ENCODE measurements at regions not wholly inside any gene's neighbourhood (a gene's known extent, or its start where the extent isn't known, plus 50 kb on each side); places are given as distances from the start of the nearest gene placed in this dataset.

- Histone ChIP-seq H3K4ac (ENCODE audit: low read depth, low read length) (no peak overlapping the region), H3K9ac (ENCODE audit: extremely low read depth, insufficient read length, low read length) (no peak overlapping the region), H3K14ac (ENCODE audit: insufficient read depth, low read length) (no peak overlapping the region), H3K18ac (ENCODE audit: insufficient read length, low read depth, low read length) (no peak overlapping the region), H3K23me2 (ENCODE audit: insufficient read length, low read depth, low read length, poor library complexity, severe bottlenecking) (no peaks in the 10 kb centered on the region), H3K27ac (ENCODE audit: insufficient read length, low read depth, low read length) (no peak overlapping the region), H3K9me3 (ENCODE audit: control insufficient read depth, low read depth, low read length) (no peaks in the 10 kb centered on the region), H4K5ac (ENCODE audit: insufficient read length, low read depth, low read length) (no peak overlapping the region), H2BK120ac (ENCODE audit: low read depth, low read length, poor library complexity, severe bottlenecking) (no peak overlapping the region), H3K56ac (ENCODE audit: insufficient read length, low read depth, low read length) (no peak overlapping the region), H3K4me1 (ENCODE audit: insufficient read depth, low read length) (no peaks in the 10 kb centered on the region), H3T11ph (ENCODE audit: low read length) (no peak overlapping the region), H3K4me2 (ENCODE audit: insufficient read depth, insufficient read length, low read length) (no peak overlapping the region), H4K91ac (ENCODE audit: insufficient read length, low read depth, low read length) (no peak overlapping the region), H3K23ac (ENCODE audit: insufficient read length, low read depth, low read length) (no peak overlapping the region), H4K8ac (replicated peaks; ENCODE audit: insufficient read length, low read depth, low read length) (no peak overlapping the region), H4K20me1 (ENCODE audit: control insufficient read depth, insufficient read depth, insufficient read length) (no peaks in the 10 kb centered on the region), H3K79me1 (ENCODE audit: insufficient read depth, low read depth, low read length, poor library complexity, severe bottlenecking) (no peaks in the 10 kb centered on the region), H3K27me3 (ENCODE audit: insufficient read depth, low read length) (no peaks in the 10 kb centered on the region), H3K79me2 (ENCODE audit: insufficient read depth, low read length) (no peaks in the 10 kb centered on the region), H2BK12ac (ENCODE audit: insufficient read length, low read depth, low read length) (no peak overlapping the region), H2AFZ (ENCODE audit: low read length) (no peak overlapping the region), H2BK20ac (ENCODE audit: low read depth, low read length, poor library complexity, severe bottlenecking) (no peak overlapping the region), H2BK5ac (ENCODE audit: insufficient read length, low read length) (no peak overlapping the region), H2AK5ac (ENCODE audit: insufficient read length, low read length) (no peak overlapping the region), H2BK15ac (ENCODE audit: low read depth, low read length) (no peak overlapping the region)
- peaks cover 0 to 12% (median 0%) of the 10 kb centered on the region in 3 experiments; a peak in 2 of 7 replicates for H3K36me3 Mint-ChIP-seq (ENCODE audit: insufficient read depth in 1 of 3, low read depth in 3 of 3)
- no peaks in the 10 kb centered on the region for H3K4me1 Mint-ChIP-seq
- DNase-seq, result no peak
- H3K27ac Mint-ChIP-seq, result no peak overlapping the region
- no peak overlapping the region for H3K4me3 Mint-ChIP-seq
- TF ChIP-seq, protein P1, sequence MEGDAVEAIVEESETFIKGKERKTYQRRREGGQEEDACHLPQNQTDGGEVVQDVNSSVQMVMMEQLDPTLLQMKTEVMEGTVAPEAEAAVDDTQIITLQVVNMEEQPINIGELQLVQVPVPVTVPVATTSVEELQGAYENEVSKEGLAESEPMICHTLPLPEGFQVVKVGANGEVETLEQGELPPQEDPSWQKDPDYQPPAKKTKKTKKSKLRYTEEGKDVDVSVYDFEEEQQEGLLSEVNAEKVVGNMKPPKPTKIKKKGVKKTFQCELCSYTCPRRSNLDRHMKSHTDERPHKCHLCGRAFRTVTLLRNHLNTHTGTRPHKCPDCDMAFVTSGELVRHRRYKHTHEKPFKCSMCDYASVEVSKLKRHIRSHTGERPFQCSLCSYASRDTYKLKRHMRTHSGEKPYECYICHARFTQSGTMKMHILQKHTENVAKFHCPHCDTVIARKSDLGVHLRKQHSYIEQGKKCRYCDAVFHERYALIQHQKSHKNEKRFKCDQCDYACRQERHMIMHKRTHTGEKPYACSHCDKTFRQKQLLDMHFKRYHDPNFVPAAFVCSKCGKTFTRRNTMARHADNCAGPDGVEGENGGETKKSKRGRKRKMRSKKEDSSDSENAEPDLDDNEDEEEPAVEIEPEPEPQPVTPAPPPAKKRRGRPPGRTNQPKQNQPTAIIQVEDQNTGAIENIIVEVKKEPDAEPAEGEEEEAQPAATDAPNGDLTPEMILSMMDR (conservative IDR thresholded peaks at IDR 0.05), result no peak
- no CpG with 5 or more reads among the region's 6 CpGs for WGBS (ENCODE audit: extremely low coverage, insufficient read length, low lambda C conversion rate)
- peaks cover 14 to 16% of the 10 kb centered on the region in 2 experiments for H3K9me3 Mint-ChIP-seq
- no peaks in the 10 kb centered on the region for H3K27me3 Mint-ChIP-seq (ENCODE audit: low read depth)
Observed at GRCh38 chr4:187726485-187726884, 269.1 kb upstream of the ZFP42 start.
